Retinal pigment epithelial cell (primary cell): ENCODE measurements at regions not wholly inside any gene's neighbourhood (a gene's known extent, or its start where the extent isn't known, plus 50 kb on each side); places are given as distances from the start of the nearest gene placed in this dataset.
"Not testable (repeated sequence)": the region's sequence is repeated elsewhere in the genome, so short reads cannot be mapped to it uniquely, and the experiment has no call there.

Source experiments
- DNase-seq: peaks from one replicate; pipeline ENCODE4 v3.0.0-alpha.2; 2010; ENCODE audit warnings: low read depth
- H3K4me3 ChIP-seq: 2 replicates; pipeline ENCODE4 v1.5.1; 2011; ENCODE audit warnings: mild to moderate bottlenecking, low read length, control low read depth, moderate library complexity
- TF ChIP-seq, protein P1 (sequence below): conservative IDR thresholded peaks from 2 replicates; pipeline ENCODE4 v1.5.1; 2011; ENCODE audit warnings: low read depth, low read length, control low read depth, inconsistent platforms

DNA sequence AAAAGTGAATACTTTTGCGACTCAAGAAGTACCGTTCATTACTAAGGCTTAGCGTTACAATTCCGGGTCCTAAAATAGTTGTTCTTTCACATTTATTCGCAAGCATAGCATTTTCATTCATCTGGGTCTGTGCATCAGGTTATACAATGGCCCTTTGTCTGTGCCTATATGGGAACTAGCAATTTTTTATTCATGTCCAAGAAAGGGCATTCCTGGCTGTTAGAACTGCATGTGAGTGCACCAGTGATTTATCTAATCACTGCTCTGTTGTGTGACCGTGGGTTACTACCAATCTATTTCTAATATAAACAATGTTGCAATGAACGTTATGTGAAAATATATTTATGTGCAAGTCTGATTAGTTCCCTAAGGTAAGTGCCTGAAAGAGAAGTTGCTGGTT, 63.8 kb downstream of the SPANXA1 start:
- not testable (repeated sequence) for DNase-seq, H3K4me3 ChIP-seq

DNA sequence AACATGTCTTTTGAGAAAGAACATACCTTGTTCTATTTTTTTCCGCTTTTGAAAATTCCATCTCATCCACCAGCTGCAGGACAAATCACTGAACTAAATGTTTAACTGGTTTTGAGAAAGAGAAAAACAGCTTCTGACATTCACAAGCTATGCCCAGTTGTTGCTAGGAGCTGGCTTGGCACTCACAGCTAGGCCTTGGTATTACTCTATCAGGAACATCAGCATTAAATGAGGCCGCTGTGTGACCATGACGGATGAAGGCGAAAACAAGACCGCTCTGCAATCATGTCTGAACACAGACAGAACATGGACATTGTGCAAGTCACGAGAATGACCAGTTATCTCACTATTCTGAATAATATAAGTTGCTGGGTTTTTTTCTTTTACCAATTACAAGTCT, 108.8 kb downstream of the SPANXA1 start:
- DNase-seq: not testable (repeated sequence)

DNA sequence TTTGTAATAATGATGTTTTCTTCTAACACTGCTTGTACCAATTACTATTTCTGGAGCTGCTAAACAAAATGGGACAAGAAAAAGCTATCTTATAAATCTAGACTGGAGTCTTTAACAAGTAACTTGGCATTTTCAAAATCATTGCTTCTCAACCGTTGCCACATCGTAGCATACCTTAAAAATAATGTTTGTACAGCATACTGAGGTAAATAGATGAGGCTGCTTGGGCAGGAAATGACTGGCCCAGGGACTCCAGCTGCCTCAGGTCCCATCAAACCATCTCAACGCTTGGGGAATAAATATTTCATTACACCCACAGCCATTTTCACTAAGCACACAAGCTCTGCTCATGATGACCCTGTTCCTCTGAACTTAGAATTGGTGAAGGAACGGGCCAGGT, 115.1 kb downstream of the SPANXA1 start:
- TF ChIP-seq, protein P1, sequence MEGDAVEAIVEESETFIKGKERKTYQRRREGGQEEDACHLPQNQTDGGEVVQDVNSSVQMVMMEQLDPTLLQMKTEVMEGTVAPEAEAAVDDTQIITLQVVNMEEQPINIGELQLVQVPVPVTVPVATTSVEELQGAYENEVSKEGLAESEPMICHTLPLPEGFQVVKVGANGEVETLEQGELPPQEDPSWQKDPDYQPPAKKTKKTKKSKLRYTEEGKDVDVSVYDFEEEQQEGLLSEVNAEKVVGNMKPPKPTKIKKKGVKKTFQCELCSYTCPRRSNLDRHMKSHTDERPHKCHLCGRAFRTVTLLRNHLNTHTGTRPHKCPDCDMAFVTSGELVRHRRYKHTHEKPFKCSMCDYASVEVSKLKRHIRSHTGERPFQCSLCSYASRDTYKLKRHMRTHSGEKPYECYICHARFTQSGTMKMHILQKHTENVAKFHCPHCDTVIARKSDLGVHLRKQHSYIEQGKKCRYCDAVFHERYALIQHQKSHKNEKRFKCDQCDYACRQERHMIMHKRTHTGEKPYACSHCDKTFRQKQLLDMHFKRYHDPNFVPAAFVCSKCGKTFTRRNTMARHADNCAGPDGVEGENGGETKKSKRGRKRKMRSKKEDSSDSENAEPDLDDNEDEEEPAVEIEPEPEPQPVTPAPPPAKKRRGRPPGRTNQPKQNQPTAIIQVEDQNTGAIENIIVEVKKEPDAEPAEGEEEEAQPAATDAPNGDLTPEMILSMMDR: no peak
- no peak overlapping the region for H3K4me3 ChIP-seq
- DNase-seq: no peak

More for the DNA sequence above, 108.8 kb downstream of the SPANXA1 start:
- not testable (repeated sequence) for H3K4me3 ChIP-seq

DNA sequence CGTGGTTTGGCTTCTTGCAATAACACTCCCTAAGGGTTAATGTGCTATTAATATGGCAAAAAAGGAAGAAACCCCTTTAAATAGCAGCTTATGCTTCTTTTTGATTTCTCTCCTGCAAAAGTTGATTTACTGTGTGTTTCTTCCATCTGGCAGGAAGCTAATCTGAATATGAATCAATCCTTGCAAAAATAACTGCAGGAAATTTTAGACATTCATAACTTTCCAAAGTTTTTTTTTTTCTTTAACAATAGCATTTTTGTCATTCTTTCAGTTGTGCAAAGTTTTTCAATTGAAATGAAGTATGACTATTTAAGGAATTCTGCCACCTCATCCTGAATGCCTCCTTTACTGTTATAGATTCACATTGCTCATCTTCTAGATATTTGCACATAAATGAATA, 115.6 kb downstream of the SPANXA1 start:
- peak; percentile 3 for DNase-seq
- no peak overlapping the region for H3K4me3 ChIP-seq
- TF ChIP-seq, protein P1: no peak

DNA sequence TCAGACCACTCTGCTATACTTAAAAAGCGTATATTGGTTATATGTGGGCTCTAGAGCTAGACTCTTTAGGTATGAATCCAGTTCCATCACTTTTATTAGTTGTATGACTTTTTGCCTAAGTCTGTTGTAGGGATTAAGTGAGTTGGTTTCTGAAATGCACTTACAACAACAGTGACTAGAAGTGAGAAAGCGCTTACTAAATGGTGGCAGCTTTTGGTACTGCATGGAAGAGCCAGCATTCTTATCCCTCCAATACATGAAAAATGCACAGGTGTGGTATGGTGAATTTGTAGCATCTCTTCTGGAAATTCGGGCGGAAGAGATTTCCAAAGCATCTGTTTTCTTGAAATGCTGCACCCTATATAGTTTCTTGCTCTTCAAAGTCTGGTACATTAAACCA, 117.1 kb downstream of the SPANXA1 start:
- DNase-seq: no peak
- TF ChIP-seq, protein P1: peak; percentile 33
- no peak overlapping the region for H3K4me3 ChIP-seq

DNA sequence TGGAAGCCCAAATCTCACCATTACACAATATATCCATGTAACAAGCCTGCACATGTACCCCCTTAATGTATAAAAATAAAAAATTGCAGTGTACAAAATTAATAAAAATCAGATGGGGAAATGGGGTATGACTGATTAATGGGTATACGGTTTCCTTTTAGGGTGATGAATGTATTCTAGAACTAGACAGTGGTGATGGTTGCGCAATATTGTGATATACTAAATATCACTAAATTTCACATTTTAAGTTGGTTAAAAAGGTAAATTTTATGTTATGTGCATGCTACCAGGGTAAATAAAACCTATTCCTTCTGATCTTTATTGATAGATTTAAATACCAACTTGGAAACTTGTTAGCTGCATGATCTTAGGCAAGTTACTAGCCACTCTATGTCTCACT, 129.4 kb downstream of the SPANXA1 start:
- TF ChIP-seq, protein P1: no peak
- DNase-seq: no peak
- no peak overlapping the region for H3K4me3 ChIP-seq

DNA sequence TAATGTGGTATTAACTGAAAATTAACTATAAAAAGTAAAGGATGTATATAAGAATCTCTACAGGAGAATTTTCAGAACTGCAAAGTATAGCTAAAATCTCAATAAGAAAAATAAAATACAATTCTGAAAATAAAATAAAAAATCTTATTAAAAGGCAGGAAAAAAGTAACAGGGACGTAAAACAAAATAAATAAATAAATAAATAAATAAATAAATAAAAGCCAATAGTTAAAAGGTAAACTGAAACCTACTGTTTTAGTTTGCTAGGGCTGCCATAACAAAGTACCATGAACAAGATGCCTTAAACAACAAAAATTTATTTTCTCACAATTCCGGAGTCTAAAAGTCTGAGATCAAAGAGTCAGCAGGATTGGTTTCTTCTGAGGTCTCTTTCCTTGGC, 140.6 kb downstream of the SPANXA1 start:
- TF ChIP-seq, protein P1: no peak
- DNase-seq: no peak
- H3K4me3 ChIP-seq: no peak overlapping the region

DNA sequence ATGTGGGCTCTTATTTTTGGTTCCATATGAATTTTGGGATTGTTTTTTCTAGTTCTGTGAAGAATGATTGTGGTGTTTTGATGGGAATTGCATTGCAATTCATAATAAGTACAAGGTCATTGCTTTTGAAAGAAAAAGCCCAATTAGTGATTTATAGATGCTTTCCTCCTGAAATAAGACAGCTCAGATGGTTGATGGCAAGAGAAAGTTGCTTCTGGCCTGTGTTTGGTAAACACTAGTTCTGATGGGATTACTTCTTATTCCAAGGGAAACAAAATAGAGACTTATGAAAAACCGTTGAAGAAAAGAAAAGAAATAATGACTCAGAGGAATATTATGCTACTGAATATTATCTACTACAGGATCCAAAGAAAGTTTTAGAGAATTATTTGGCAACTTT, 144.9 kb downstream of the SPANXA1 start:
- no peak overlapping the region for H3K4me3 ChIP-seq
- no peak for DNase-seq
- TF ChIP-seq, protein P1: no peak
